ENCODE measurements at regions not wholly inside any gene's neighbourhood (a gene's known extent, or its start where the extent isn't known, plus 50 kb on each side); places are given as distances from the start of the nearest gene placed in this dataset.

GRCh38 chr9:31255211-31255610, 1129.2 kb upstream of the ACO1 start:
- H3K4me1 ChIP-seq = no peaks in the 10 kb centered on the region
- no peaks in the 10 kb centered on the region for H3K36me3 ChIP-seq
- no peak for ATAC-seq
- no peak overlapping the region for H3K27ac ChIP-seq
- H3K9me3 ChIP-seq = peaks cover 5% of the 10 kb centered on the region
- TF ChIP-seq, protein P1, sequence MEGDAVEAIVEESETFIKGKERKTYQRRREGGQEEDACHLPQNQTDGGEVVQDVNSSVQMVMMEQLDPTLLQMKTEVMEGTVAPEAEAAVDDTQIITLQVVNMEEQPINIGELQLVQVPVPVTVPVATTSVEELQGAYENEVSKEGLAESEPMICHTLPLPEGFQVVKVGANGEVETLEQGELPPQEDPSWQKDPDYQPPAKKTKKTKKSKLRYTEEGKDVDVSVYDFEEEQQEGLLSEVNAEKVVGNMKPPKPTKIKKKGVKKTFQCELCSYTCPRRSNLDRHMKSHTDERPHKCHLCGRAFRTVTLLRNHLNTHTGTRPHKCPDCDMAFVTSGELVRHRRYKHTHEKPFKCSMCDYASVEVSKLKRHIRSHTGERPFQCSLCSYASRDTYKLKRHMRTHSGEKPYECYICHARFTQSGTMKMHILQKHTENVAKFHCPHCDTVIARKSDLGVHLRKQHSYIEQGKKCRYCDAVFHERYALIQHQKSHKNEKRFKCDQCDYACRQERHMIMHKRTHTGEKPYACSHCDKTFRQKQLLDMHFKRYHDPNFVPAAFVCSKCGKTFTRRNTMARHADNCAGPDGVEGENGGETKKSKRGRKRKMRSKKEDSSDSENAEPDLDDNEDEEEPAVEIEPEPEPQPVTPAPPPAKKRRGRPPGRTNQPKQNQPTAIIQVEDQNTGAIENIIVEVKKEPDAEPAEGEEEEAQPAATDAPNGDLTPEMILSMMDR (IDR thresholded peaks at IDR 0.05) = no peak
- DNase-seq = no peak
- H3K27me3 ChIP-seq (ENCODE audit: low read depth) = no peaks in the 10 kb centered on the region
- intact Hi-C loops (cut with DNase I) = loop anchor here (5.0 kb wide), 1 partner anchor 52 kb away; no protein-coding TSS in a partner anchor
- H3K4me3 ChIP-seq = no peak overlapping the region

GRCh38 chr9:31259824-31260223, 1124.6 kb upstream of the ACO1 start:
- ATAC-seq = no peak
- no peaks in the 10 kb centered on the region for H3K9me3 ChIP-seq
- DNase-seq = no peak
- H3K27me3 ChIP-seq (ENCODE audit: low read depth) = no peaks in the 10 kb centered on the region
- no peak overlapping the region for H3K27ac ChIP-seq
- H3K4me3 ChIP-seq = no peak overlapping the region
- intact Hi-C loops (cut with DNase I) = loop anchor here (5.0 kb wide), 1 partner anchor 47 kb away; no protein-coding TSS in a partner anchor
- no peaks in the 10 kb centered on the region for H3K4me1 ChIP-seq
- TF ChIP-seq, protein P1 (IDR thresholded peaks at IDR 0.05) = no peak
- H3K36me3 ChIP-seq = no peaks in the 10 kb centered on the region

DNA sequence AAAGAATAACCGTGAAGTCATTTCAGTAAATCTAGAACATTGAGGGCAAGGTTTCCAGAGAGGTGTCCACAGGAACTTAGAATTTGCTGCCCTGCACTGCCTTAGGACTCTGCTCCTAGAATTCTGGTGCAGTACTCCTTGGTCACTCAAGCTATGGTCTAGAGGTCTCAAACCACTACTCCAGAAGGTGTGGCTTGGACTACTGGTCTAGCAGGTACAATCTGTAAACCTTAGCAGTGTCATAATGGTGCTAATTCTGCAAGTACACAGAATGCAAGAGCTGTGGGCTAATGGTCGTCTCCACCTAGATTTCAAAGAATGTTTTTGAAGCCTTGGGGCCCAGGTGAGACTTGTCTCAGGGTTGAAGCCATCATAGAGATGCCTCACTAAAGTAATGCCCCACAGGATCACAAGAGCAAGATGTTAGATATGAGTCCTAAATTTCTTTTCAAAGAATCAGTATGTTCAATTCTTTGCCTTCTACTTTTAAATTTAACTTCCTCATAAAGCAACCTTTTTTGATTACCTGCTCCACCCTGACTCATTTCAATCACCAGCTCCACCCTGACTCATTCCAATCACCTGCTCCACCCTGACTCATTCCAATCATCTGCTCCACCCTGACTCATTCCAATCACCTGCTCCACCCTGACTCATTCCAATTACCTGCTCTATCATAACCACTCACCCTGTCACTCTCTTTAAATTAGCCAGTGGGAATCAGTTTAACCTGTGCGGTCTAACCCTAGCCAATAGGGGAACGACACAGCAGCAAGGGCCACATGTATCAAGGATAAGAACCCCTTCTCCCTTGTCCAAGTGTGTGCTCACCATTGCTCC, 1111.8 kb upstream of the ACO1 start:
- ATAC-seq = no peak
- DNase-seq = no peak
- H3K4me3 ChIP-seq = no peak overlapping the region
- H3K27me3 ChIP-seq (ENCODE audit: low read depth) = no peaks in the 10 kb centered on the region
- intact Hi-C loops (cut with DNase I) = no loop called here
- TF ChIP-seq, protein P1 (IDR thresholded peaks at IDR 0.05) = no peak
- H3K27ac ChIP-seq = no peak overlapping the region
- H3K36me3 ChIP-seq = no peaks in the 10 kb centered on the region
- H3K4me1 ChIP-seq = no peaks in the 10 kb centered on the region
- H3K9me3 ChIP-seq = no peaks in the 10 kb centered on the region

DNA sequence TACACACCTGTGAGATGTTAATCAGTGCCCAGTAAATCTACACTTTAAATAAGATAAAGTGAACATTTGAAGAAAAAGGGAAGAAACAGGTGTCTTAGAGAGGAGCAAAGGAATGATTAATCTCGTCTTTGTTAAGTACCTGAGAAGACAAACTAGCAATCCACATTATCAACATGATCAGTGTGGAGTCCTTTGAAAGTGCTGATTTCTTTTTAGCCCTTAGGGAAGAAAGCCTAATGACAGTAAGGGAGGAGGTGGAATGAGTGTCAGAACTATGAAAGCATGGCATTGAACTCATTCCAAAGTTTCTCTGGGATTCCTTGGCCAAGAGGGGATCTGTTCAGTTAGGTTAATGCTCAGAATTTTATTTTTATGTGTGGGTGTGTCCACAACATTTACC, 1109.0 kb upstream of the ACO1 start:
- TF ChIP-seq, protein P1 (IDR thresholded peaks at IDR 0.05) = no peak
- Histone ChIP-seq H3K27me3 (ENCODE audit: low read depth) (no peaks in the 10 kb centered on the region), H3K4me3 (no peak overlapping the region), H3K9me3 (no peaks in the 10 kb centered on the region), H3K4me1 (no peaks in the 10 kb centered on the region), H3K27ac (no peak overlapping the region), H3K36me3 (no peaks in the 10 kb centered on the region)
- DNase-seq (no peak), ATAC-seq (no peak)
- intact Hi-C loops (cut with DNase I) = no loop called here

GRCh38 chr9:31290731-31291130, 1093.7 kb upstream of the ACO1 start:
- Histone ChIP-seq H3K27me3 (ENCODE audit: low read depth) (no peaks in the 10 kb centered on the region), H3K27ac (no peak overlapping the region), H3K4me3 (no peak overlapping the region), H3K36me3 (no peaks in the 10 kb centered on the region), H3K9me3 (no peaks in the 10 kb centered on the region), H3K4me1 (no peaks in the 10 kb centered on the region)
- intact Hi-C loops (cut with DNase I) = no loop called here
- no peak for ATAC-seq
- DNase-seq = no peak
- TF ChIP-seq, protein P1 (IDR thresholded peaks at IDR 0.05) = no peak
